ENCODE measurements at regions not wholly inside any gene's neighbourhood (a gene's known extent, or its start where the extent isn't known, plus 50 kb on each side); places are given as distances from the start of the nearest gene placed in this dataset.

GRCh38 chr18:27824841-27825681 lies 351.9 kb downstream of the CDH2 start:
- POLR2A ChIA-PET, result no interaction called here
- Histone ChIP-seq H3K9me3 (replicated peaks; ENCODE audit: control insufficient read depth, insufficient read depth, low read length) (no peaks in the 10 kb centered on the region), H3K27me3 (ENCODE audit: control insufficient read depth in 2 of 2, insufficient read depth in 2 of 2, low read length in 2 of 2) (peaks cover 2% of the 10 kb centered on the region in 2 experiments), H3K9me1 (replicated peaks; ENCODE audit: control insufficient read depth, extremely low read depth, insufficient read depth, low read length) (no peaks in the 10 kb centered on the region), H3K4me1 (ENCODE audit: control insufficient read depth, extremely low read depth, insufficient read depth, low read length) (no peaks in the 10 kb centered on the region), H3K4me3 (replicated peaks in 1 of 3; ENCODE audit: insufficient read depth in 1 of 3, low read depth in 1 of 3, low read length in 3 of 3) (no peak overlapping the region), H2AFZ (ENCODE audit: low read depth, low read length) (no peak overlapping the region), H3K79me2 (ENCODE audit: control insufficient read depth, insufficient read depth, low read length) (no peaks in the 10 kb centered on the region), H3K4me2 (ENCODE audit: insufficient read depth, low read length) (no peak overlapping the region), H3K36me3 (ENCODE audit: control insufficient read depth in 2 of 2, extremely low read depth in 1 of 2, insufficient read depth in 2 of 2, low read length in 2 of 2) (no peaks in the 10 kb centered on the region), H3K9ac (replicated peaks; ENCODE audit: extremely low read depth, insufficient read depth, low read length) (no peak overlapping the region), H4K20me1 (replicated peaks; ENCODE audit: control insufficient read depth, extremely low read depth, insufficient read depth, low read length) (no peaks in the 10 kb centered on the region), H3K27ac (ENCODE audit: insufficient read depth, low read depth, low read length) (no peak overlapping the region)
- CTCF ChIA-PET, result no interaction called here
- dilution Hi-C loops (cut with MboI; ENCODE audit: extremely low pct_ligation_motif_present, low sequenced_read_pairs) (no loop called here), intact Hi-C loops (cut with micrococcal nuclease) (no loop called here)
- FAIRE-seq (no peak), DNase-seq (ENCODE audit: low read depth, low spot score) (no peak)
- TF ChIP-seq POLR2A (IDR thresholded peaks at IDR 0.05; ENCODE audit: low read depth, low read length), result no peak
- no peak for TF ChIP-seq CTCF (IDR thresholded peaks at IDR 0.05; ENCODE audit: extremely low read depth in 1 of 2, insufficient read depth in 1 of 2, low read depth in 1 of 2, low read length in 2 of 2)
- TF ChIP-seq JUN (IDR thresholded peaks at IDR 0.05; ENCODE audit: borderline replicate concordance, insufficient read depth, insufficient read length, low read depth), result no peak
- TF ChIP-seq FOS (IDR thresholded peaks at IDR 0.05; ENCODE audit: borderline replicate concordance, insufficient read depth, low read length), result no peak
- BruUV-seq (replicated peaks), result no TSS peak

- no peak overlapping the region for H3K4me2 ChIP-seq (ENCODE audit: insufficient read depth, low read length)
- ChIA-PET POLR2A (no interaction called here), CTCF (no interaction called here)
- no peaks in the 10 kb centered on the region for H3K36me3 ChIP-seq (ENCODE audit: control insufficient read depth in 2 of 2, extremely low read depth in 1 of 2, insufficient read depth in 2 of 2, low read length in 2 of 2)
- H2AFZ ChIP-seq (ENCODE audit: low read depth, low read length), result no peak overlapping the region
- H4K20me1 ChIP-seq (replicated peaks; ENCODE audit: control insufficient read depth, extremely low read depth, insufficient read depth, low read length), result no peaks in the 10 kb centered on the region
- no peak overlapping the region for H3K4me3 ChIP-seq (replicated peaks in 1 of 3; ENCODE audit: insufficient read depth in 1 of 3, low read depth in 1 of 3, low read length in 3 of 3)
- TF ChIP-seq GATA2 (IDR thresholded peaks at IDR 0.05; ENCODE audit: insufficient read depth, insufficient read length, low read depth, low read length), result no peak
- no peak for TF ChIP-seq POLR2AphosphoS5 (IDR thresholded peaks at IDR 0.05; ENCODE audit: insufficient read depth, low read depth, low read length)
- no peak for TF ChIP-seq POLR2A (IDR thresholded peaks at IDR 0.05; ENCODE audit: low read depth, low read length)
- TF ChIP-seq MYC (IDR thresholded peaks at IDR 0.05; ENCODE audit: low read depth, low read length), result no peak
- no peak for TF ChIP-seq MAX (IDR thresholded peaks at IDR 0.05; ENCODE audit: insufficient read depth, insufficient read length)
- no peak for TF ChIP-seq EZH2 (IDR thresholded peaks at IDR 0.05; ENCODE audit: borderline replicate concordance, low read depth, low read length, severe bottlenecking)
- TF ChIP-seq CTCF (IDR thresholded peaks at IDR 0.05; ENCODE audit: extremely low read depth in 1 of 2, insufficient read depth in 1 of 2, low read depth in 1 of 2, low read length in 2 of 2), result no peak
- H3K9me3 ChIP-seq (replicated peaks; ENCODE audit: control insufficient read depth, insufficient read depth, low read length), result no peaks in the 10 kb centered on the region
- intact Hi-C loops (cut with micrococcal nuclease) (no loop called here), dilution Hi-C loops (cut with MboI; ENCODE audit: extremely low pct_ligation_motif_present, low sequenced_read_pairs) (no loop called here)
- H3K9ac ChIP-seq (replicated peaks; ENCODE audit: extremely low read depth, insufficient read depth, low read length), result no peak overlapping the region
- no peak for FAIRE-seq
- H3K9me1 ChIP-seq (replicated peaks; ENCODE audit: control insufficient read depth, extremely low read depth, insufficient read depth, low read length), result no peaks in the 10 kb centered on the region
- H3K4me1 ChIP-seq (ENCODE audit: control insufficient read depth, extremely low read depth, insufficient read depth, low read length), result no peaks in the 10 kb centered on the region
- DNase-seq (ENCODE audit: low read depth, low spot score), result no peak
- no TSS peak for BruUV-seq (replicated peaks)
- no peaks in the 10 kb centered on the region for H3K79me2 ChIP-seq (ENCODE audit: control insufficient read depth, insufficient read depth, low read length)
- H3K27ac ChIP-seq (ENCODE audit: insufficient read depth, low read depth, low read length), result no peak overlapping the region
- H3K27me3 ChIP-seq (ENCODE audit: control insufficient read depth in 2 of 2, insufficient read depth in 2 of 2, low read length in 2 of 2), result peaks cover 2% of the 10 kb centered on the region in 2 experiments
These were observed 352.7 kb downstream of the CDH2 start for GRCh38 chr18:27824275-27824674.
